GM23248 (cell line): ENCODE measurements at regions not wholly inside any gene's neighbourhood (a gene's known extent, or its start where the extent isn't known, plus 50 kb on each side); places are given as distances from the start of the nearest gene placed in this dataset.

Experiments
- EZH2 ChIP-seq: fragments of 200-600 bp; sonication (generic); IDR thresholded peaks from 2 replicates; pipeline ENCODE4 v1.6.1; 2018; ENCODE audit warnings: antibody characterized with exemption, mild to moderate bottlenecking; ENCODE audit not compliant: insufficient read depth, poor library complexity, severe bottlenecking
- EZH2phosphoT487 ChIP-seq: fragments of 200-600 bp; sonication (generic); IDR thresholded peaks from 2 replicates; pipeline ENCODE4 v1.6.1; 2018; ENCODE audit warnings: antibody characterized with exemption, moderate library complexity, mild to moderate bottlenecking, low read depth; ENCODE audit not compliant: insufficient read depth

DNA sequence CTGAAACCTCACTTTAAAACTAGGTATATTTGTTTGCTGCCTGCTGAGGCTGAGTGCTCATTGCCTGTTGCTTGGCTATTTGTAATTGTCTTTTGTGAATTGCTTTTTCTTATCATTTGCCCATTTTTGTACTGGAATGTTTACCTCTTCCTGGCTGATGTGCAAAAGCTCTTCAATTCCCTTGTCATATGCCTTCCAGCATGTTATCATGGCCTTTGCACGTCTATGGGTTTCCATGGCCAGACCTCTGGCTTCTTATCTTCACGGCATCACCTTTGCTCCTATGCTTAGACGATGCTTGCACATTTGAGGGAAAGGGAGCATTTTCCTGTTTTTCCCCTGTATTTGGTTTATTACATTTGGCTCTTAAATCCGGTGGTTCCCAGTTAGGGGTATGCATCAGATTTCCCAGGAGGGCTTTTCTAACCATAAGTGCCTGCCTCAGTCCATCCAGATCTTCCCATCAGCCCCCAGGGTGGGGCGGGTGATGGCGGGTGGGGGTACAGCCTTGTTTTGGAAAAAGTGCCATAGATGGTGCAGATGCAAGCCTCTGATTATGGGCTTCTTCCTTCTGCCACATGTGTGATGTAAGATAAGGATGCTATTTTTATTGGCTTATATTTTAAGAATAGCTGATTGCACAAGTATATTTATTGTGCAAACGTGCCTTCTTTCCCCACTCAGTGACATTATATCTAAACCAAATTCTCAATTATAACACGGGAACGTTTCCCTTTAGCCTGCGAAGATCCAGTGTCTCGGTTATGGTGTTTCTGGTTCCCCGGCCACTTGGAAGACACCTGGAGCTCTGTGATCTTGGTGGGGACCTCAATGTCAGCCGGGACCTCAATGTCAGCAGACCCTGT lies 70.6 kb upstream of the SEPTIN5 start:
- TF ChIP-seq EZH2, result no peak
- no peak for TF ChIP-seq EZH2phosphoT487
